K562 (cell line): ENCODE measurements at regions not wholly inside any gene's neighbourhood (a gene's known extent, or its start where the extent isn't known, plus 50 kb on each side); places are given as distances from the start of the nearest gene placed in this dataset.

Experiments
- ATAC-seq: fragments of 200-7000 bp; cut with Tn5 transposase; 3 replicates; pipeline ENCODE4 v1.9.1; 2020; ENCODE audit warnings: moderate library complexity
- BruUV-seq: library from RNA; stranded (reverse); fragments of 400-500 nt; replicated peaks from 2 replicates; lab custom pipeline; 2021; lab: Mats Ljungman, UMichigan
- CTCF ChIA-PET: fragments of 300-600 bp; formaldehyde crosslinking; extraction: SDS; loops from one replicate; lab custom pipeline; 2021; ENCODE audit warnings: low intra/inter-chr PET ratio; lab: Yijun Ruan, JAX
- POLR2A ChIA-PET: fragments of 300-600, 350-650 bp; sonication (Branson Sonifier 250); formaldehyde crosslinking; extraction: SDS; loops from one replicate; lab custom pipeline; 2021; ENCODE audit warnings: antibody characterized with exemption, inconsistent platforms; lab: Yijun Ruan, JAX
- DNase-seq, 4 experiments: peaks; one replicate each; pipeline versions ENCODE4 v3.0.0 to v3.0.0-alpha.2; 2011 to 2018; ENCODE audit warnings: low spot score in 3 of 4, mixed read lengths in 3 of 4; ENCODE audit errors: extremely low read depth in 1 of 4
- FAIRE-seq: peaks from 2 replicates; lab custom pipeline; 2011; peaks lifted over from hg19 to GRCh38; lab: Jason Lieb, UNC
- H2AFZ ChIP-seq: 2 replicates; pipeline ENCODE4 v1.6.0; 2011; ENCODE audit warnings: low read depth, low read length, control low read depth, inconsistent platforms
- H3K27ac ChIP-seq: fragments of 200-600 bp; 3 replicates; pipeline ENCODE4 v1.8.0; 2011; ENCODE audit warnings: low read depth, mild to moderate bottlenecking, control low read depth, inconsistent platforms, low read length, moderate library complexity, mixed read lengths; ENCODE audit errors: extremely low read depth
- H3K27me3 ChIP-seq, 2 experiments: fragments of 300-600 bp in 1 of 2; 2 replicates in 1 of 2; 3 replicates in 1 of 2; pipeline versions ENCODE4 v1.6.0 to v1.8.0; 2011; ENCODE audit warnings: inconsistent platforms in 2 of 2, low read length in 2 of 2, mild to moderate bottlenecking in 1 of 2, mixed read lengths in 1 of 2, moderate library complexity in 1 of 2; ENCODE audit not compliant: control insufficient read depth in 2 of 2, insufficient read depth in 2 of 2
- H3K36me3 ChIP-seq: fragments of 300-600 bp; 3 replicates; pipeline ENCODE4 v1.8.0; 2011; ENCODE audit warnings: mild to moderate bottlenecking, low read length, inconsistent platforms; ENCODE audit not compliant: control insufficient read depth, insufficient read depth
- H3K4me1 ChIP-seq, 2 experiments: fragments of 200-600 bp in 1 of 2; replicated peaks in 1 of 2; 2 replicates in 1 of 2; 3 replicates in 1 of 2; pipeline versions ENCODE4 v1.5.1 to v1.8.0; 2011; ENCODE audit warnings: inconsistent platforms in 2 of 2, low read length in 2 of 2, mild to moderate bottlenecking in 1 of 2, mixed read lengths in 1 of 2, moderate library complexity in 1 of 2; ENCODE audit not compliant: control insufficient read depth in 2 of 2, insufficient read depth in 2 of 2
- H3K4me2 ChIP-seq: 2 replicates; pipeline ENCODE4 v1.6.1; 2011; ENCODE audit warnings: low read length, control low read depth, inconsistent platforms, mixed read lengths; ENCODE audit not compliant: insufficient read depth
- H3K4me3 ChIP-seq: fragments of 200-600 bp; sonication (generic), shearing (Covaris generic); 2 replicates; pipeline ENCODE4 v1.5.1; 2016; ENCODE audit warnings: control low read depth, inconsistent platforms
- H3K79me2 ChIP-seq: fragments of 200-600 bp; 3 replicates; pipeline ENCODE4 v1.8.0; 2011; ENCODE audit warnings: low read length, inconsistent platforms; ENCODE audit not compliant: control insufficient read depth, insufficient read depth
- H3K9ac ChIP-seq, 2 experiments: 2 replicates each; pipeline versions ENCODE4 v1.6.0 to v1.6.1; 2011; ENCODE audit warnings: low read depth in 2 of 2, low read length in 2 of 2, control low read depth in 1 of 2, inconsistent platforms in 1 of 2, mild to moderate bottlenecking in 1 of 2, mixed read lengths in 1 of 2; ENCODE audit not compliant: insufficient read depth in 1 of 2
- H3K9me1 ChIP-seq: one replicate; pipeline ENCODE4 v1.6.0; 2011; ENCODE audit warnings: inconsistent platforms, mild to moderate bottlenecking, low read length, moderate library complexity; ENCODE audit not compliant: control insufficient read depth, insufficient read depth
- H3K9me3 ChIP-seq: replicated peaks from 2 replicates; pipeline ENCODE4 v1.5.1; 2011; ENCODE audit warnings: low read depth, low read length, inconsistent platforms; ENCODE audit not compliant: control insufficient read depth, insufficient read depth
- H4K20me1 ChIP-seq: replicated peaks from 2 replicates; pipeline ENCODE4 v1.6.1; 2011; ENCODE audit warnings: low read length, inconsistent platforms, mixed read lengths; ENCODE audit not compliant: control insufficient read depth, insufficient read depth
- CBFA2T3 ChIP-seq: fragments of 450-650 bp; IDR thresholded peaks from 2 replicates; pipeline ENCODE4 v1.6.1; 2017
- EP400 ChIP-seq: fragments of 450-650 bp; IDR thresholded peaks from 2 replicates; pipeline ENCODE4 v1.6.1; 2017; ENCODE audit warnings: antibody characterized with exemption, mild to moderate bottlenecking, moderate library complexity
- MCM5 ChIP-seq: fragments of 450-650 bp; IDR thresholded peaks from 2 replicates; pipeline ENCODE4 v1.6.1; 2016; ENCODE audit warnings: low read depth
- ZFPM2 ChIP-seq: fragments of 250-450 bp; sonication (Bioruptor Pico); IDR thresholded peaks from 2 replicates; pipeline ENCODE4 v1.5.1; 2022; ENCODE audit warnings: mild to moderate bottlenecking
- ZNF699 ChIP-seq: fragments of 250-450 bp; sonication (Bioruptor Pico); IDR thresholded peaks from 2 replicates; pipeline ENCODE4 v1.8.0; 2021; ENCODE audit warnings: mild to moderate bottlenecking, moderate library complexity; ENCODE audit not compliant: insufficient replicate concordance
- whole genome bisulfite sequencing: fragments of 100-300 bp; shearing (Covaris generic); methylation state at CpG from one replicate; pipeline ENCODE4 v1.1.6; 2016; ENCODE audit warnings: low coverage, mixed read lengths; ENCODE audit not compliant: insufficient coverage; ENCODE audit errors: missing lambda C conversion rate; 5-methylcytosine and 5-hydroxymethylcytosine counted together
- in situ Hi-C: fragments of 300-500 bp; cut with MboI; formaldehyde crosslinking; loops from 4 replicates; pipeline ENCODE4 v1.15.0; 2018; ENCODE audit warnings: inconsistent platforms, mixed read lengths
- intact Hi-C: fragments of 100-400 bp; cut with micrococcal nuclease; formaldehyde crosslinking; loops from 2 replicates; pipeline ENCODE4 v1.14.2; 2022
- TF ChIP-seq, protein P1 (sequence below): sonication (generic); formaldehyde crosslinking; IDR thresholded peaks from 2 replicates; pipeline ENCODE4 v1.8.0; 2022; ENCODE audit warnings: mild to moderate bottlenecking, missing genetic modification reagents
- TF ChIP-seq, protein P2 (sequence below): sonication (generic); formaldehyde crosslinking; IDR thresholded peaks from 2 replicates; pipeline ENCODE4 v1.8.0; 2022; ENCODE audit warnings: mild to moderate bottlenecking, missing genetic modification reagents, borderline replicate concordance
- TF ChIP-seq, protein P3 (sequence below), 2 experiments: IDR thresholded peaks; 2 replicates each; pipeline ENCODE4 v1.6.1; 2011; ENCODE audit warnings: borderline replicate concordance in 1 of 2, control low read depth in 1 of 2, low read depth in 1 of 2, low read length in 1 of 2, mild to moderate bottlenecking in 1 of 2, mixed read lengths in 1 of 2, moderate library complexity in 1 of 2; ENCODE audit not compliant: insufficient read depth in 1 of 2, insufficient read length in 1 of 2, poor library complexity in 1 of 2, severe bottlenecking in 1 of 2; ENCODE audit errors: extremely low read depth in 1 of 2
- TF ChIP-seq, protein P4 (sequence below): fragments of 450-650 bp; IDR thresholded peaks from 2 replicates; pipeline ENCODE4 v1.6.1; 2014; ENCODE audit warnings: low read depth, mild to moderate bottlenecking, moderate library complexity, borderline replicate concordance

DNA sequence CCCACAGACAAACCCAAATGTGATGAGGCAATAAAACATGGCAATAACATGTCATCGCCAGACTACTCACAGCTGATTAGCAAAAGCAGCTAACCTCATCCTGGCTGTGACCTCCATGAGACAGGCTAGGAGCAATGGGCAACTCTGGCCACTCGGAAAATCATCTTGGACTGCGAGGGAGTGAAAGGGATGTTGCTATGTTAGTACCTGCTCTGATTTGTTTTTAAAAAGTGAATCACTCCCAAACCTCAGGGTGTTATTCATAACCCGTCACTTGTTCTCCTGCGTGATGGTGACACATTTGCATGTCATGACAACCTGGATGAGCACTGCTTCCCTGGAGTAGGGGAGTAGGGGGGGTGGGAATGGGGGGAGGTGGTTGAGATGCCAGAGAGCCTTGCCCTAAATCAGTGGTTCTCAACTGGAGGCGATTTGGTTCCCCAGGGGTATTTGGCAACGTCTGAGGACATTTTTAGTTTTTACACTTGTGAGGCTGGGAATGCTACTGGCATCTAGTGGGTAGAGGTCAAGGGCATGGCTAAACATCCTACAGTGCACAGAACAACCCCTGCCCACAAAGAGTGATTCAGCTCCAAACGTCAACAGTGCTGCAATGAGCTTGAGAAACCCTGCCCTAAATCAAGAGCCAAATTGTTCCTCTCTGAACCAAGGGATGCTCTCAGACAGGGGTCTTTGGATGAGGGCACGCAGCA, 241.7 kb downstream of the SOX9 start:
- Histone ChIP-seq H3K9me1 (no peaks in the 10 kb centered on the region), H2AFZ (no peak overlapping the region), H3K4me3 (no peak overlapping the region), H3K9me3 (no peaks in the 10 kb centered on the region), H3K79me2 (no peaks in the 10 kb centered on the region), H3K9ac (no peak overlapping the region), H3K4me2 (no peak overlapping the region), H3K27ac (no peak overlapping the region), H4K20me1 (no peaks in the 10 kb centered on the region), H3K36me3 (no peaks in the 10 kb centered on the region), H3K4me1 (no peaks in the 10 kb centered on the region), H3K27me3 (no peaks in the 10 kb centered on the region)
- no peak for DNase-seq
- intact Hi-C loops, result no loop called here
- POLR2A ChIA-PET, result no interaction called here
- CTCF ChIA-PET, result no interaction called here
- FAIRE-seq, result no peak
- no TSS peak for BruUV-seq
- in situ Hi-C loops, result no loop called here
- under 1% methylated on average over 9 of the region's 9 CpGs for WGBS
- no peak for ATAC-seq
- no peak for TF ChIP-seq EP400
- no peak for TF ChIP-seq CBFA2T3
- TF ChIP-seq, protein P1, sequence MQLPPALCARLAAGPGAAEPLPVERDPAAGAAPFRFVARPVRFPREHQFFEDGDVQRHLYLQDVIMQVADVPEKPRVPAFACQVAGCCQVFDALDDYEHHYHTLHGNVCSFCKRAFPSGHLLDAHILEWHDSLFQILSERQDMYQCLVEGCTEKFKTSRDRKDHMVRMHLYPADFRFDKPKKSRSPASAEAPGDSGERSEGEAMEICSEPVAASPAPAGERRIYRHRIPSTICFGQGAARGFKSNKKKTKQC (CRISPR knock-in tag), result no peak
- TF ChIP-seq, protein P2, sequence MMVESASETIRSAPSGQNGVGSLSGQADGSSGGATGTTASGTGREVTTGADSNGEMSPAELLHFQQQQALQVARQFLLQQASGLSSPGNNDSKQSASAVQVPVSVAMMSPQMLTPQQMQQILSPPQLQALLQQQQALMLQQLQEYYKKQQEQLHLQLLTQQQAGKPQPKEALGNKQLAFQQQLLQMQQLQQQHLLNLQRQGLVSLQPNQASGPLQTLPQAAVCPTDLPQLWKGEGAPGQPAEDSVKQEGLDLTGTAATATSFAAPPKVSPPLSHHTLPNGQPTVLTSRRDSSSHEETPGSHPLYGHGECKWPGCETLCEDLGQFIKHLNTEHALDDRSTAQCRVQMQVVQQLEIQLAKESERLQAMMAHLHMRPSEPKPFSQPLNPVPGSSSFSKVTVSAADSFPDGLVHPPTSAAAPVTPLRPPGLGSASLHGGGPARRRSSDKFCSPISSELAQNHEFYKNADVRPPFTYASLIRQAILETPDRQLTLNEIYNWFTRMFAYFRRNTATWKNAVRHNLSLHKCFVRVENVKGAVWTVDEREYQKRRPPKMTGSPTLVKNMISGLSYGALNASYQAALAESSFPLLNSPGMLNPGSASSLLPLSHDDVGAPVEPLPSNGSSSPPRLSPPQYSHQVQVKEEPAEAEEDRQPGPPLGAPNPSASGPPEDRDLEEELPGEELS (CRISPR knock-in tag), result no peak
- TF ChIP-seq ZNF699 (CRISPR knock-in tag), result no peak
- TF ChIP-seq, protein P3, sequence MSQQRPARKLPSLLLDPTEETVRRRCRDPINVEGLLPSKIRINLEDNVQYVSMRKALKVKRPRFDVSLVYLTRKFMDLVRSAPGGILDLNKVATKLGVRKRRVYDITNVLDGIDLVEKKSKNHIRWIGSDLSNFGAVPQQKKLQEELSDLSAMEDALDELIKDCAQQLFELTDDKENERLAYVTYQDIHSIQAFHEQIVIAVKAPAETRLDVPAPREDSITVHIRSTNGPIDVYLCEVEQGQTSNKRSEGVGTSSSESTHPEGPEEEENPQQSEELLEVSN (IDR thresholded peaks at IDR 0.05; ENCODE audit: borderline replicate concordance in 1 of 2, extremely low read depth in 1 of 2, insufficient read depth in 1 of 2, insufficient read length in 1 of 2, low read depth in 1 of 2, low read length in 1 of 2, poor library complexity in 1 of 2, severe bottlenecking in 1 of 2), result no peak
- TF ChIP-seq, protein P4, sequence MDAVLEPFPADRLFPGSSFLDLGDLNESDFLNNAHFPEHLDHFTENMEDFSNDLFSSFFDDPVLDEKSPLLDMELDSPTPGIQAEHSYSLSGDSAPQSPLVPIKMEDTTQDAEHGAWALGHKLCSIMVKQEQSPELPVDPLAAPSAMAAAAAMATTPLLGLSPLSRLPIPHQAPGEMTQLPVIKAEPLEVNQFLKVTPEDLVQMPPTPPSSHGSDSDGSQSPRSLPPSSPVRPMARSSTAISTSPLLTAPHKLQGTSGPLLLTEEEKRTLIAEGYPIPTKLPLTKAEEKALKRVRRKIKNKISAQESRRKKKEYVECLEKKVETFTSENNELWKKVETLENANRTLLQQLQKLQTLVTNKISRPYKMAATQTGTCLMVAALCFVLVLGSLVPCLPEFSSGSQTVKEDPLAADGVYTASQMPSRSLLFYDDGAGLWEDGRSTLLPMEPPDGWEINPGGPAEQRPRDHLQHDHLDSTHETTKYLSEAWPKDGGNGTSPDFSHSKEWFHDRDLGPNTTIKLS, result no peak
- no peak for TF ChIP-seq MCM5
- TF ChIP-seq ZFPM2 (CRISPR knock-in tag), result no peak
